ENCODE measurements at regions not wholly inside any gene's neighbourhood (a gene's known extent, or its start where the extent isn't known, plus 50 kb on each side); places are given as distances from the start of the nearest gene placed in this dataset.

GRCh38 chr15:66649235-66649984 lies 52.6 kb upstream of the SMAD6 start:
- TF ChIP-seq CTCF (IDR thresholded peaks at IDR 0.05; ENCODE audit: low read depth, low read length, poor library complexity, severe bottlenecking) (no peak), EZH2phosphoT487 (IDR thresholded peaks at IDR 0.05; ENCODE audit: borderline replicate concordance, low read length) (no peak)
